SJCRH30 (cell line): ENCODE measurements at regions not wholly inside any gene's neighbourhood (a gene's known extent, or its start where the extent isn't known, plus 50 kb on each side); places are given as distances from the start of the nearest gene placed in this dataset.
"Not testable (repeated sequence)": the region's sequence is repeated elsewhere in the genome, so short reads cannot be mapped to it uniquely, and the experiment has no call there.

Source experiments
- DNase-seq, 2 experiments: peaks; one replicate each; pipeline ENCODE4 v3.0.0-alpha.2; 2015 to 2020
- H3K27ac ChIP-seq: fragments of 250-450 bp; sonication (Bioruptor Pico); 2 replicates; pipeline ENCODE4 v1.5.1; 2020; ENCODE audit warnings: mild to moderate bottlenecking, moderate library complexity
- H3K27me3 ChIP-seq: fragments of 250-450 bp; sonication (Bioruptor Pico); 2 replicates; pipeline ENCODE4 v1.5.1; 2020; ENCODE audit warnings: mild to moderate bottlenecking, moderate library complexity
- H3K36me3 ChIP-seq: fragments of 250-450 bp; sonication (Bioruptor Pico); 2 replicates; pipeline ENCODE4 v1.5.1; 2020; ENCODE audit warnings: mild to moderate bottlenecking, moderate library complexity
- H3K4me1 ChIP-seq: fragments of 250-450 bp; sonication (Bioruptor Pico); 2 replicates; pipeline ENCODE4 v1.5.1; 2020; ENCODE audit warnings: mild to moderate bottlenecking, moderate library complexity
- H3K4me3 ChIP-seq: fragments of 250-450 bp; sonication (Bioruptor Pico); 2 replicates; pipeline ENCODE4 v1.5.1; 2020; ENCODE audit warnings: mild to moderate bottlenecking, moderate library complexity
- H3K9me3 ChIP-seq: fragments of 250-450 bp; sonication (Bioruptor Pico); replicated peaks from 2 replicates; pipeline ENCODE4 v1.5.1; 2020; ENCODE audit warnings: mild to moderate bottlenecking, moderate library complexity

DNA sequence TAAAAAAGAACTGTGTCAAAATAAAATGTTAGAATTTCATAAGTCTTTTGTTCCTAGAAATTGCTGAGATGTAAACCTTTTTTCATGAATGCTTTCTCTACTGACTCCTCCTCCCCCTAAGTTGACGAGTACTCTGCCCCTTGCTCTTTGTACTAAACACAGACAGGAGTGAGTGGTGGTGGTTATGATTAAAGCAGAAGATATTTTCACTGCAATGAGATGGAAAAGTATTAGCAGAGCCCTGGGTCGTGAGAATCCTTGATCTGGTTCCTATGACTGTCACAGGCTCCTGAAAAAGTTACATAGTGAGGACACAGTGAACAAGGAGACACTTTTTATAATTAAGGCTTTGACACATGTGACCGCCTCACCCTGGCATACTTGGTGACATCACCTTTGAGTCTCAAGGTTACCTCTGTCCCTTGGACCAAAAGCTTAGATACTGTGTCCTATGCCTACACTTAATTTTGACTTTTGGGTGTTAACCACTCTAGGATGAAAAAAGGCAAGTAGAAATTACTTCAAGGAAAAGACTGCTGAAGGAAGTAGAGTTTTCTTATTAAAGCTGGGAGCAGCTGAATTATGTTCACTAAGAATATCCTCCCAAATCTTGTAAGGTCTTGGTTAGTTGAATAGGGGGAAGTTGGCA, 130.4 kb upstream of the LYSMD4 start:
- H3K27me3 ChIP-seq, result peaks cover 2% of the 10 kb centered on the region; the same call in 1 of the 2 replicates
- H3K9me3 ChIP-seq, result no peaks in the 10 kb centered on the region
- no peak overlapping the region for H3K4me3 ChIP-seq
- no peaks in the 10 kb centered on the region for H3K36me3 ChIP-seq
- no peaks in the 10 kb centered on the region for H3K4me1 ChIP-seq
- no peak overlapping the region for H3K27ac ChIP-seq
- no peak for DNase-seq

DNA sequence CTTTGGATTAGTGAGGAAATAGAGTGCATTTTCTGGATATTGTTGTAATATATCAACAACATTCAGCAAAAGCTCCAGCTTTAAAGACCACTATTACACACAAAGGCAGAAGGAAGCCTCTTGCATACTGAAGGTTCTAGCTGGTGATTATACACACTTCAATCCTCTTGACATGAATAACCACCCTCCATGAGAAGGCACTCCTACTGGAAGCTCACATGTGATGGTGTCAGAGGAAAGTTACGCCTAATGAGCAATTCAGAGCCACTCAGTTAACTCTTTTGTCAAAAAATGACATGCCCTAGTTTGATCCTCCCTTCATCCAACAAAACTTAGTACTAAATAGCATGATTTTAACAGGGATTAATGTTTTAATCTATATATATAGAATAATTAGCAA, 124.6 kb upstream of the LYSMD4 start:
- H3K27ac ChIP-seq, result no peak overlapping the region
- no peak overlapping the region for H3K4me3 ChIP-seq
- H3K4me1 ChIP-seq, result no peaks in the 10 kb centered on the region
- DNase-seq, result no peak
- no peaks in the 10 kb centered on the region for H3K9me3 ChIP-seq
- no peaks in the 10 kb centered on the region for H3K36me3 ChIP-seq
- no peaks in the 10 kb centered on the region for H3K27me3 ChIP-seq

DNA sequence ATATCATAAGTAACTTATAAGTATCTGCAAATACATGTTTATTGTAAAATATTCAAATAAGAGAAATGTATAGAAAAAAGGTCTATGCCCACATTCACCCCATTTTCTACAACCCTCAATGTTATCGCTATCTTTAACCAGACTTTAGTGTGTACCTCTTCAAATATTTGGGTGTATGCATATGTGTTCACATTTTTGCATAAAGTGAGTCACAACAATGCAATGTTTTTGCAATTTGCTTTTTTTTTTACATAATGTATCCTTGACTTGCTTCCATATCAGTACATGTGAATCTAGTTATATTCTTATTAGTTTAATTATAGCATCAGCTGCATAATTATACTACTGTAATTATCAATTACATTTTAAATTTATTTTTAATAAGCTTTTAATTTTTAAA, 117.3 kb upstream of the LYSMD4 start:
- Histone ChIP-seq H3K27ac (no peak overlapping the region), H3K27me3 (no peaks in the 10 kb centered on the region), H3K4me3 (no peak overlapping the region), H3K36me3 (no peaks in the 10 kb centered on the region), H3K9me3 (no peaks in the 10 kb centered on the region), H3K4me1 (no peaks in the 10 kb centered on the region)
- no peak for DNase-seq

DNA sequence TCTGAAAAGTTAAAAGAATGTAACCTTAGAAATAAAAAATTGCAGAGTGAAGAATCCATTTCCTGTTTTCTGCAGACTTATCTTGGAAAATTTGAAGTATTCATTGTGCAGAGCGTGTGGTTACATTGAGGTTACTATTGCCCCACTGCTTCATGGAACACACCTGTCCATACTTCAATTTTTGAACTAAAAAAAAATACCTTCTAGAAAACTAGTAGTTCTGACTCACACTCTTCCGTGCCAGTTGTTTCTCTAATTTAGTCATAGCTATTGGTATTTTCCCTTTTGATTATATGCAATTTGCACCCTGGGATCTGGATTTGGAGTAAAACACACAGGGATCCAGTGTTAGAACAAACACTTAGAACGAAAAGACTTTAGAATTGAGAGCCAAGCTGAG, 111.8 kb upstream of the LYSMD4 start:
- no peaks in the 10 kb centered on the region; the same call in 1 of the 2 replicates for H3K9me3 ChIP-seq
- no peaks in the 10 kb centered on the region for H3K27me3 ChIP-seq
- no peak overlapping the region for H3K4me3 ChIP-seq
- H3K27ac ChIP-seq, result no peak overlapping the region
- H3K4me1 ChIP-seq, result peaks cover 3% of the 10 kb centered on the region
- DNase-seq, result peak; percentile 3 to 18
- H3K36me3 ChIP-seq, result no peaks in the 10 kb centered on the region

DNA sequence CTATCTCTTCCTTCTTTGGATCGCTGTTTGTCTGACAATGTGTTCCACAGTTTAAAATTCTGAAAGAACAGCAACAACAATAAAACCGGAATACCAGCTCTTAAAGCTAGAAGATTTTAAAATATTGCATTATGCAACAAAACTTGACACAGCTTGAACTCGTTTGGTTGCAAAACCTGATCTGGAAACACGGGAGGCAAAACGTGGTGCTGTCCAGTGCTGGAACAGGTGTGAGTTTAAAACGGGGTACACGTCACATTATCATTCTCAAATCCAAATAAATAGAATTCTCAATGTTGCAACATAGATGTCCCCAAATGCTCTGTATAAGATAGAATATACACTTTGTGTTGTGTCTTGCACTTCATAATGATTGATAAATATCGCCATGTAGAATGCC, 110.9 kb upstream of the LYSMD4 start:
- Histone ChIP-seq H3K4me1 (peaks cover 3% of the 10 kb centered on the region), H3K36me3 (no peaks in the 10 kb centered on the region), H3K27me3 (no peaks in the 10 kb centered on the region), H3K4me3 (no peak overlapping the region), H3K9me3 (no peaks in the 10 kb centered on the region; the same call in 1 of the 2 replicates), H3K27ac (no peak overlapping the region)
- no peak for DNase-seq

DNA sequence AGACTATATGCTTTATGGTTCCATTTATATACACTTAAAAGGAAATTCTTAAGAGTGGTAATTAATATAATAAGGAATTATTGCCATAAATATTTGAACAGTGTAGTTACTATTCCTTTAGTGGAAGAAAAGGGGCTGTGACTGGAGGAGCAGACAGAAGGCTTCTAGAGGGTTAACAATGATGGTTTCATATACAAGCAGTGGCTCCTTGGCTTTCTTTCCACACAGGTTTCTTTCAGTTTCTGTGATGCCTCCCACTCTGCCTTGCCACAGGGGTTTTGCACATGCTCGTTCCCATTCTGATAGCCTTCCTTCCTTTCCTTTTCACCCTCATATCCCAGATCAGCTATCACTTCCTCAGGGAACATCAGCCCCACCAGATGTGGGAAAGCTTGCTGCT, 108.8 kb upstream of the LYSMD4 start:
- H3K9me3 ChIP-seq, result no peaks in the 10 kb centered on the region; the same call in 1 of the 2 replicates
- peaks cover 3% of the 10 kb centered on the region for H3K4me1 ChIP-seq
- no peak overlapping the region for H3K4me3 ChIP-seq
- DNase-seq, result no peak
- H3K27ac ChIP-seq, result no peak overlapping the region
- no peaks in the 10 kb centered on the region for H3K36me3 ChIP-seq
- no peaks in the 10 kb centered on the region for H3K27me3 ChIP-seq

DNA sequence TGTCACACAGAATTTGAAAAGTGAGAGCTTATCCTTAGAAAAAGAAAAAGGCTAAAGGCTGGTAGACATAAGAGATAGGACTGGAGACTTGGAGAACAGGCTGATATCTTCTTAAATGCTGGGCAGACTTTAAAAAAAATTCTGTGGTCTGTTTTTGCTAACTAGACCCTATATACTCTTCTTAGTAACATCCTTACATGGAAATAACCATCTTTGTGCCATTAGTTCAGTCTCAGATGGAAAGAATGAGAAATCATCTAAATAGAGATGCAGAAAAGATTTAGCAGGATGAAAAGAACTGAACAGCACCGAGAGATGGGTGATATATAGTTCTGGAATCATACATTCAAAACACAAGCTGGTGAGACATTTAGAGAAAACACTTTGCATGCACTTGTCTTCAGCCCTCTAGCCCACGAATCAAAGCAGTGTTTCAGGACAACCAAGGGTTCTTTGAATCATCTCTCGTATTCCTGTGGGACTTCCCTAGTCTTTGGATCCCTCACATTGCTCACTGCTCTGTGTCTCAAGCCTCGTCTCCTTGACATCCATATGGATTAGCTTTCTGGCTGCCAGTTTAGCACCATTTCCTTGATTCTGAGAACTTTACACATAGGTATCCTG, 93.0 kb upstream of the LYSMD4 start:
- H3K27ac ChIP-seq, result no peak overlapping the region
- no peak for DNase-seq
- H3K27me3 ChIP-seq, result no peaks in the 10 kb centered on the region
- H3K9me3 ChIP-seq, result no peaks in the 10 kb centered on the region
- no peak overlapping the region for H3K4me3 ChIP-seq
- no peaks in the 10 kb centered on the region for H3K36me3 ChIP-seq
- no peaks in the 10 kb centered on the region for H3K4me1 ChIP-seq

DNA sequence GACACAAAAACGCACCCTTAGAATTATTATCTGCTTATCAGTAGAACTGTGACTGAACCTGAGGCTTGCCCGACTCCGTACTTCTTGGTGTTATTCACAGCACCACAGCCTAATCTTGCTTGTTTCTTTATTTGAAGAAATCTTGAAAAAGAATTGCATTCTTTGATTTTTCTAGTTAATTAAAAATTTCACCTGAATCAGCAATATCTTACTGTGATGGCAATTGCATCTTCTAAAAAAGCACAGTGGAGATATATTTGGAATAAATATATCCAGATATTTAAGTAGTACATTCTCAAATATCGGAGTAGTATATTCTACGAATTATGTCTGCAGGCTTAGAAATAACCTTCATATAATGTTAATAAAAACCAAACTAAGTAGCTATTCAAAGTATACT, 90.1 kb upstream of the LYSMD4 start:
- no peak for DNase-seq
- H3K27ac ChIP-seq, result no peak overlapping the region
- no peaks in the 10 kb centered on the region for H3K27me3 ChIP-seq

DNA sequence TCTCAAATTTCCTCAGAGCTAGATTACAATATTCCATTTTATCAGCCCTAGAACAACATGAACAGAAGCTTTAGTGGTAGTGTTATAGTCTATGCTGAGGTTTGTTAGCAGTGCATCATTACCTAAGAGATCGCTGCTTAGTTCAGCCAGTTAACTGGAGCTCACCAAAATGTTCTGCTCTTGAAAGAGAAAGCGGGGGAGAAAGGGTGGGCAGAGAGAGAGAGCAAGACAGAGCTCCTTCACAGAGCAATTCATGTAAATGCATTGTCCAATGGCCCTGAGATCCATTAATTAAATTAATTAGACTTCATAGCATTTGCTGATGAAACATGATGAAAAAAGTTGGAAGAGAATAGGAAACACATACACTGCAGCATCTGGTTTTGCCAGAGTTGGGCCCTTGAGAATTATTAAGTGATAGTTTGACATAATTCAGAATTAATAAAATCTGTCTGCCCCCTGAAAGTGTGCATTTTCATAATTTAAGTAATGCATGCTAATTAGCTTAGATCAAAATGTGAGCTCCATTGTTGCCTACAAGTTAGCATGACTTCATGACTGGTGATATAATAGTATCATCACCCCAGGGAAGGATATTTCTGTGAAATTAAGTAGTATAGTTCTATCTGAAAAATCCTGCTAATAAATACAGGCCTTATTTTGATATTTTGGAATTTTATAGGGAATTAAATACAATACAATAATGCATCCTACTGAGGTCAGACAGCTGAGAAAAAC, 86.9 kb upstream of the LYSMD4 start:
- no peak for DNase-seq
- H3K36me3 ChIP-seq, result no peaks in the 10 kb centered on the region
- no peaks in the 10 kb centered on the region for H3K9me3 ChIP-seq

More for the DNA sequence above, 90.1 kb upstream of the LYSMD4 start:
- H3K9me3 ChIP-seq, result no peaks in the 10 kb centered on the region
- no peaks in the 10 kb centered on the region for H3K36me3 ChIP-seq
- no peaks in the 10 kb centered on the region for H3K4me1 ChIP-seq
- H3K4me3 ChIP-seq, result no peak overlapping the region

DNA sequence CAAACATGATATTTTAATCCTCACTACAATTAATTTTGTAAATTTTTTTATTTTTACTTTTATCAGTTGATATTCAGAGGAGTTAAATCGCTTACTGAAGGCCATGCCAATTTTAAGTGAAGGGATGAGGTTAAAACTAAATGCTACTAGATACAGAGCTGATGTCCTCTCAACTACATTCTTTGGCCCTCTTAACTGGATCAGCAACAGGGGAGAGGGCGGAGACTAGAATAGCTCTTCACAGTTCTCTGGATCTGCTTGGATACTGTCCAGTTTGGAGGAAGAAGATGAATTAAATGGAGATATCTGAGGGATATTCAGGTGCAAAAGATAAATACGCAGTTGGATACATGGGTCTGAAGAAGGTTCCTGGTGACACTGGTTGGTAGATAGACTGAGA, 85.6 kb upstream of the LYSMD4 start:
- no peak for DNase-seq
- no peak overlapping the region for H3K4me3 ChIP-seq

More for the DNA sequence above, 86.9 kb upstream of the LYSMD4 start:
- H3K27ac ChIP-seq, result no peak overlapping the region
- no peaks in the 10 kb centered on the region for H3K27me3 ChIP-seq
- H3K4me1 ChIP-seq, result no peaks in the 10 kb centered on the region
- no peak overlapping the region for H3K4me3 ChIP-seq

DNA sequence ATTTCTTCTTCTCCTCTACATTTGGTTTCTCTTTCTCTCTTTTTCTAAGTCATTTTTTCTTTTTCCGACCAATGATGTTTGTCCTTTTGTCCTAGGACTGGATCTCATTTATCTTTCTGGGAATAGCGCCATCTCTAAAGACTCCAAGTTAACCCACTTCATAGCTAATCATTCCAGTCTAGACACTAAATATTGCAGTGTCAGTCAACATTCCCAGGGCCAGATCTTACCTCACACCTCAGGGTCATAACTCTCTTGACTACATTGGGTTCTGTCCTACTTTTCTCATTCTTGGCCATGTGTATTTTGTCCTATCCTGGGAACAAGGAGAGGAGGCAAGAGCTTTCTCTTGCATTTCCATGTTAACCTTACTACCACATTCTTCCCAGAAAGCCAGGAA, 83.6 kb upstream of the LYSMD4 start:
- H3K9me3 ChIP-seq, H3K27ac ChIP-seq, H3K36me3 ChIP-seq, H3K4me1 ChIP-seq, H3K4me3 ChIP-seq, DNase-seq, H3K27me3 ChIP-seq: not testable (repeated sequence)

More for the DNA sequence above, 85.6 kb upstream of the LYSMD4 start:
- no peaks in the 10 kb centered on the region for H3K4me1 ChIP-seq
- no peaks in the 10 kb centered on the region for H3K27me3 ChIP-seq
- no peak overlapping the region for H3K27ac ChIP-seq
- no peaks in the 10 kb centered on the region for H3K9me3 ChIP-seq
- H3K36me3 ChIP-seq, result no peaks in the 10 kb centered on the region

DNA sequence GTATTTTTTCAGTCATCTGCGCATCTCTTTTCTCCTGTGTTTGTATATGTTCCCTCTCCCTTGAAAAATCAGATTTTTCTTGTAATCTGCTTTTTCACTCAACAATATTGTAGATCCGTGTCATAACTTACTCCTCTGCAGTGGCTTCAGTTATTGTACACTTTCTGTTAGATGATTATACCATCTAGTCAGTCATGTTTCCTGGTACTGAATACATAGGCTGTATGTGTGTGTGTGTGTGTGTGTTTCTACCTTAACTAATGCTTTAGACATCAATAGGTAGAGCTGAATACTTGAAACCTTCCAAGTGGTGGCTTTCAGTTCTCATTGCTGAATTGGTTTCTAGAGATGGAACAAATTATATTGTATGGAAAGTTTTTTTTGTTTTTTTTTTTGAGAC, 77.4 kb upstream of the LYSMD4 start:
- H3K27ac ChIP-seq, H3K4me1 ChIP-seq, H3K9me3 ChIP-seq, H3K4me3 ChIP-seq, H3K36me3 ChIP-seq, H3K27me3 ChIP-seq, DNase-seq: not testable (repeated sequence)

DNA sequence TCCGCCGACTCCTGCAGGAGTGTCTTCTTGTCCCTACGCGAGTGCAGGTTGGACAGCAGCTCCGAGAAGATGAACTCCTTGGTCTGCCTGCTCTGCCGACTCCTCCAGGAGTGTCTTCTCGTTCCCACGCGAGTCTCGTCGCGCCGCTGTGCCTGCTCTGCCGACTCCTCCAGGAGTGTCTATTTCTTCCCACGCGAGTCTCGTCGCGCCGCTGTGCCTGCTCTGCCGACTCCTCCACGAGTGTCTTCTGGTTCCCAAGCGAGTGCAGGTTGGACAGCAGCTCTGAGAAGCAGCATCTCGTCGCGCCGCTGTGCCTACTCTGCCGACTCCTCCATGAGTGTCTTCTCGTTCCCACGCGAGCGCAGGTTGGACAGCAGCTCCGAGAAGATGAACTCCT, 66.6 kb upstream of the LYSMD4 start:
- not testable (repeated sequence) for H3K36me3 ChIP-seq, H3K27ac ChIP-seq, H3K27me3 ChIP-seq, DNase-seq, H3K4me1 ChIP-seq, H3K9me3 ChIP-seq, H3K4me3 ChIP-seq

DNA sequence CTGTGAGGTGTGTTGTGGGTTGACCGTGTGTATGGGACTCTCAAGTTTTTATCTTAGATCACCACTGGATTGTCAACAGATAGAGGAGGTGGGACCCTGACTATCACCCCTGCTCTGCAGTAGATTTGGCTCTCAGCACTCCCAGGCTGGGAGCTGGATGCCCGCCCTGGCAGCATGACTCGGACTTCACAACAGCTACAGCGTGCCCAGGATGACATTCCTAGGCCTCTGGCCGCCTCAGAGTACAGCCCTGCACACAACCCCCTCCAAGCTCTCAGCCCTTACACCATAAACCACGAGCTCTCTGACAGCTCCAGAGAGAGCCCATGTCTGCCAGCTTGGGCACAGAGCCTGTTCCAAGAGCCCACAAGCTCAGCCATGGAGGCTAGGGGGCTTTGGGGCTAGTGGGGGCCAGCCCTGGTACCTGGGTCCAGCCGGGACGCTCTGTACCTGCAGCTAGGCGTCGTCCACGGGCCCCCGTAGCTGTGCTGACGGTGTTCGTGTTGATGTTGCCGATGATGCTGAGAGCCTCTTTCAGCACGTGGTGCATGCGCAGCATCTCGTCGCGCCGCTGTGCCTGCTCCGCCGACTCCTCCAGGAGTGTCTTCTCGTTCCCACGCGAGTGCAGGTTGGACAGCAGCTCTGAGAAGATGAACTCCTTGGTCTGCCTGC, 66.1 kb upstream of the LYSMD4 start:
- not testable (repeated sequence) for H3K27ac ChIP-seq, H3K4me1 ChIP-seq, H3K27me3 ChIP-seq

More for the DNA sequence above, 66.1 kb upstream of the LYSMD4 start:
- H3K9me3 ChIP-seq, DNase-seq, H3K36me3 ChIP-seq, H3K4me3 ChIP-seq: not testable (repeated sequence)
